Stomach (tissue), 4 donors: ENCODE measurements at regions not wholly inside any gene's neighbourhood (a gene's known extent, or its start where the extent isn't known, plus 50 kb on each side); places are given as distances from the start of the nearest gene placed in this dataset.

ENCODE experiments used
- CTCF ChIP-seq, 7 experiments: fragments of 450-650 bp in 4 of 7; fragments of 200-600 bp in 3 of 7; sonication (generic) in 3 of 7; IDR thresholded peaks; one replicate each; pipeline ENCODE4 v1.5.1; 2016 to 2019; ENCODE audit warnings: antibody characterized with exemption in 7 of 7, control low read depth in 2 of 7, mild to moderate bottlenecking in 1 of 7
- EP300 ChIP-seq: sonication (generic); formaldehyde crosslinking; IDR thresholded peaks from one replicate; pipeline ENCODE4 v1.6.1; 2017; ENCODE audit warnings: antibody characterized with exemption
- POLR2A ChIP-seq, 4 donors: fragments of 450-650 bp; IDR thresholded peaks; one replicate each; pipeline ENCODE4 v1.6.1; 2016; ENCODE audit warnings: antibody characterized with exemption in 4 of 4, control low read depth in 2 of 4, mild to moderate bottlenecking in 1 of 4, moderate library complexity in 1 of 4
- POLR2AphosphoS5 ChIP-seq, 3 donors: sonication (generic); formaldehyde crosslinking; IDR thresholded peaks; one replicate each; pipeline ENCODE4 v1.6.1; 2016; ENCODE audit warnings: antibody characterized with exemption in 3 of 3

GRCh38 chr14:84036840-84037239, 1493.1 kb upstream of the FLRT2 start:
- TF ChIP-seq CTCF (IDR thresholded peaks at IDR 0.05) (no peak), POLR2AphosphoS5 (IDR thresholded peaks at IDR 0.05) (no peak), POLR2A (IDR thresholded peaks at IDR 0.05) (no peak), EP300 (no peak)
